AG09309 (cell line): ENCODE measurements at regions not wholly inside any gene's neighbourhood (a gene's known extent, or its start where the extent isn't known, plus 50 kb on each side); places are given as distances from the start of the nearest gene placed in this dataset.

Experiments
- DNase-seq: peaks from one replicate; pipeline ENCODE4 v3.0.0-alpha.2; 2010; ENCODE audit warnings: low read depth
- H3K4me3 ChIP-seq: 2 replicates; pipeline ENCODE4 v1.5.1; 2011; ENCODE audit warnings: mild to moderate bottlenecking, low read depth, low read length, moderate library complexity; ENCODE audit not compliant: control insufficient read depth
- CTCF ChIP-seq: IDR thresholded peaks from 2 replicates; pipeline ENCODE4 v1.5.1; 2011; ENCODE audit warnings: mild to moderate bottlenecking, low read depth, low read length, inconsistent platforms; ENCODE audit not compliant: insufficient read depth, control insufficient read depth; ENCODE audit errors: missing control alignments

GRCh38 chr3:18968120-18968519 lies 180.2 kb upstream of the KCNH8 start:
- no peak for TF ChIP-seq CTCF
- no peak for DNase-seq
- no peak overlapping the region for H3K4me3 ChIP-seq

GRCh38 chr3:18965781-18966180 lies 182.5 kb upstream of the KCNH8 start:
- DNase-seq, result no peak
- no peak overlapping the region for H3K4me3 ChIP-seq
- no peak for TF ChIP-seq CTCF

- DNase-seq, result no peak
- H3K4me3 ChIP-seq, result no peak overlapping the region
- no peak for TF ChIP-seq CTCF
Observed at GRCh38 chr3:18964640-18965039, 183.7 kb upstream of the KCNH8 start.

GRCh38 chr3:18951333-18951732 lies 197.0 kb upstream of the KCNH8 start:
- H3K4me3 ChIP-seq, result no peak overlapping the region
- DNase-seq, result no peak
- no peak for TF ChIP-seq CTCF

GRCh38 chr3:18946524-18946923 lies 201.8 kb upstream of the KCNH8 start:
- no peak for DNase-seq
- no peak for TF ChIP-seq CTCF
- H3K4me3 ChIP-seq, result no peak overlapping the region

- no peak for DNase-seq
Observed at GRCh38 chr3:18937574-18937973, 210.7 kb upstream of the KCNH8 start.

More at GRCh38 chr3:18937574-18937973, 210.7 kb upstream of the KCNH8 start:
- H3K4me3 ChIP-seq, result no peak overlapping the region
- TF ChIP-seq CTCF, result no peak
